ENCODE measurements at regions not wholly inside any gene's neighbourhood (a gene's known extent, or its start where the extent isn't known, plus 50 kb on each side); places are given as distances from the start of the nearest gene placed in this dataset.
A peak's percentile ranks its signal among the peaks of the same experiment; 100 is the strongest.

- DNase-seq (ENCODE audit: low spot score) = no peak
Measured at GRCh38 chr9:16314476-16314875, 556.0 kb downstream of the BNC2 start.

GRCh38 chr9:16315720-16316119, 554.8 kb downstream of the BNC2 start:
- no peak for DNase-seq (ENCODE audit: low spot score)

GRCh38 chr9:16316456-16316855, 554.0 kb downstream of the BNC2 start:
- DNase-seq (ENCODE audit: low spot score) = no peak

- peak; percentile 6 for DNase-seq (ENCODE audit: low spot score)
Measured at GRCh38 chr9:16316911-16317817, 553.3 kb downstream of the BNC2 start.

GRCh38 chr9:16318516-16319060, 551.9 kb downstream of the BNC2 start:
- no peak for DNase-seq (ENCODE audit: low spot score)

GRCh38 chr9:16319646-16320045, 550.8 kb downstream of the BNC2 start:
- no peak for DNase-seq (ENCODE audit: low spot score)

- DNase-seq (ENCODE audit: low spot score) = no peak
Measured at GRCh38 chr9:16320338-16320902, 550.0 kb downstream of the BNC2 start.

- DNase-seq (ENCODE audit: low spot score) = no peak
Measured at GRCh38 chr9:16321461-16322119, 548.9 kb downstream of the BNC2 start.

GRCh38 chr9:16322849-16323248, 547.6 kb downstream of the BNC2 start:
- no peak for DNase-seq (ENCODE audit: low spot score)

GRCh38 chr9:16325966-16326365, 544.5 kb downstream of the BNC2 start:
- DNase-seq (ENCODE audit: low spot score) = no peak

GRCh38 chr9:16328349-16328748, 542.1 kb downstream of the BNC2 start:
- DNase-seq (ENCODE audit: low spot score) = no peak

GRCh38 chr9:16329671-16330113, 540.8 kb downstream of the BNC2 start:
- DNase-seq (ENCODE audit: low spot score) = no peak

GRCh38 chr9:16331031-16331430, 539.4 kb downstream of the BNC2 start:
- no peak for DNase-seq (ENCODE audit: low spot score)

- DNase-seq (ENCODE audit: low spot score) = no peak
Measured at GRCh38 chr9:16331527-16331926, 538.9 kb downstream of the BNC2 start.

- peak; percentile 8 for DNase-seq (ENCODE audit: low spot score)
Measured at GRCh38 chr9:16333691-16334090, 536.8 kb downstream of the BNC2 start.

GRCh38 chr9:16335788-16336580, 534.5 kb downstream of the BNC2 start:
- peak; percentile 24 for DNase-seq (ENCODE audit: low spot score)

GRCh38 chr9:16336833-16337232, 533.6 kb downstream of the BNC2 start:
- DNase-seq (ENCODE audit: low spot score) = no peak

GRCh38 chr9:16337322-16338029, 533.0 kb downstream of the BNC2 start:
- DNase-seq (ENCODE audit: low spot score) = peak; percentile 11

- DNase-seq (ENCODE audit: low spot score) = no peak
Measured at GRCh38 chr9:16341177-16341576, 529.3 kb downstream of the BNC2 start.

GRCh38 chr9:16342246-16343020, 528.0 kb downstream of the BNC2 start:
- DNase-seq (ENCODE audit: low spot score) = no peak
